Type B pancreatic cell (in vitro differentiated cells): ENCODE measurements at regions not wholly inside any gene's neighbourhood (a gene's known extent, or its start where the extent isn't known, plus 50 kb on each side); places are given as distances from the start of the nearest gene placed in this dataset.

Experiments
- DNase-seq: peaks from one replicate; pipeline ENCODE4 v3.0.0; 2021; ENCODE audit warnings: mixed read lengths; ENCODE audit not compliant: unreplicated experiment; ENCODE audit errors: extremely low spot score
- H3K27ac Mint-ChIP-seq: 2 replicates; pipeline ENCODE4 v1.8.0; 2021; ENCODE audit warnings: mild to moderate bottlenecking, mixed read lengths
- H3K27me3 Mint-ChIP-seq: 2 replicates; pipeline ENCODE4 v1.8.0; 2021; ENCODE audit warnings: mixed read lengths
- H3K36me3 Mint-ChIP-seq: 2 replicates; pipeline ENCODE4 v1.8.0; 2021; ENCODE audit warnings: mixed read lengths
- H3K4me1 Mint-ChIP-seq: one replicate; pipeline ENCODE4 v1.8.0; 2021; ENCODE audit warnings: mixed read lengths; ENCODE audit not compliant: unreplicated experiment
- H3K4me3 Mint-ChIP-seq: 2 replicates; pipeline ENCODE4 v1.8.0; 2021; ENCODE audit warnings: mild to moderate bottlenecking, mixed read lengths
- H3K9me3 Mint-ChIP-seq: 2 replicates; pipeline ENCODE4 v1.8.0; 2021; ENCODE audit warnings: mixed read lengths
- TF ChIP-seq, protein P1 (sequence below): fragments of 200-600 bp; sonication (generic); conservative IDR thresholded peaks from 2 replicates; pipeline ENCODE4 v1.5.0; 2021; ENCODE audit warnings: antibody characterized with exemption, mild to moderate bottlenecking

DNA sequence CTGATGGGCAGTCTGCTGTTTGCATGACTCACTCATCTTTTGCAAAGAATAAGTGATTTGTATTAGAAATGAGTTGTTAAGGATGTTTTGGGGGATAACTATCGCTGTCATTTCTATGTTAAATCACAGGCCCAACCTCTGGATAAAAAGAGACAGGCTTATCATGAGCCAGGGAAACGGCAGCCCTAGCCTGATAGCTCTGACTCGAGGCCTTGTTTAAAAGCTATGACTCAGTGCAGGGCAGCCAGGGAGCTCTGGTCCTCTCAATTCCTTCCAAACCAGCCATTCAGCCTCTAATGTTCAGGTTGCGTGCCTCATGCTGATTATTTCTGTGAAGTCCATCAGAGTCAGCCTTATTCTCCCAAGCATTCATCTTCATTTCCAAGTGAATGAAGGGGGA lies 305.9 kb upstream of the HAND2 start:
- H3K4me3 Mint-ChIP-seq: no peak overlapping the region
- no peaks in the 10 kb centered on the region for H3K27me3 Mint-ChIP-seq
- H3K4me1 Mint-ChIP-seq: peaks cover 8% of the 10 kb centered on the region
- H3K9me3 Mint-ChIP-seq: peaks cover 5% of the 10 kb centered on the region
- no peak for DNase-seq
- no peaks in the 10 kb centered on the region for H3K36me3 Mint-ChIP-seq
- no peak overlapping the region for H3K27ac Mint-ChIP-seq
- TF ChIP-seq, protein P1, sequence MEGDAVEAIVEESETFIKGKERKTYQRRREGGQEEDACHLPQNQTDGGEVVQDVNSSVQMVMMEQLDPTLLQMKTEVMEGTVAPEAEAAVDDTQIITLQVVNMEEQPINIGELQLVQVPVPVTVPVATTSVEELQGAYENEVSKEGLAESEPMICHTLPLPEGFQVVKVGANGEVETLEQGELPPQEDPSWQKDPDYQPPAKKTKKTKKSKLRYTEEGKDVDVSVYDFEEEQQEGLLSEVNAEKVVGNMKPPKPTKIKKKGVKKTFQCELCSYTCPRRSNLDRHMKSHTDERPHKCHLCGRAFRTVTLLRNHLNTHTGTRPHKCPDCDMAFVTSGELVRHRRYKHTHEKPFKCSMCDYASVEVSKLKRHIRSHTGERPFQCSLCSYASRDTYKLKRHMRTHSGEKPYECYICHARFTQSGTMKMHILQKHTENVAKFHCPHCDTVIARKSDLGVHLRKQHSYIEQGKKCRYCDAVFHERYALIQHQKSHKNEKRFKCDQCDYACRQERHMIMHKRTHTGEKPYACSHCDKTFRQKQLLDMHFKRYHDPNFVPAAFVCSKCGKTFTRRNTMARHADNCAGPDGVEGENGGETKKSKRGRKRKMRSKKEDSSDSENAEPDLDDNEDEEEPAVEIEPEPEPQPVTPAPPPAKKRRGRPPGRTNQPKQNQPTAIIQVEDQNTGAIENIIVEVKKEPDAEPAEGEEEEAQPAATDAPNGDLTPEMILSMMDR: no peak

DNA sequence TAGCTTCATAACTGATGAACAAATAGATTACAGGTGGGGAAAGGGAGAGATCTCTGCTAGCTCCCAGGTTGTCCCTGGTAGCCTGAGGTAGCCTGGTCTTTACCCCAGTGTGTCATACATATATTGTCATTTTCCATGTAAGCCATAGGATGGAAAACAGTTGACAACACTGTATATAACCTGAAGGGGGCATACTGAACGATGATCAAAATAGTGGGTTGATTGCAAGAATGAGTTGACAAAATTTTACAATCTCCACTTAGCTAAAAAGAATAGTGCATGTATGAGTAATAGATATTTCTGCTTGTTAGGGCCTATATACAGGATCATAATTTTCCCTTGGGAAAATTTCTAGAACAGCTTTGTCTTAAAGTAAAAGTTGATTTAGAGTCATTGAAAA lies 304.1 kb upstream of the HAND2 start:
- TF ChIP-seq, protein P1: peak; percentile 41
- peaks cover 8% of the 10 kb centered on the region for H3K4me1 Mint-ChIP-seq
- H3K9me3 Mint-ChIP-seq: peaks cover 5% of the 10 kb centered on the region
- H3K4me3 Mint-ChIP-seq: no peak overlapping the region
- H3K27ac Mint-ChIP-seq: no peak overlapping the region
- H3K36me3 Mint-ChIP-seq: no peaks in the 10 kb centered on the region
- no peak for DNase-seq
- H3K27me3 Mint-ChIP-seq: no peaks in the 10 kb centered on the region

DNA sequence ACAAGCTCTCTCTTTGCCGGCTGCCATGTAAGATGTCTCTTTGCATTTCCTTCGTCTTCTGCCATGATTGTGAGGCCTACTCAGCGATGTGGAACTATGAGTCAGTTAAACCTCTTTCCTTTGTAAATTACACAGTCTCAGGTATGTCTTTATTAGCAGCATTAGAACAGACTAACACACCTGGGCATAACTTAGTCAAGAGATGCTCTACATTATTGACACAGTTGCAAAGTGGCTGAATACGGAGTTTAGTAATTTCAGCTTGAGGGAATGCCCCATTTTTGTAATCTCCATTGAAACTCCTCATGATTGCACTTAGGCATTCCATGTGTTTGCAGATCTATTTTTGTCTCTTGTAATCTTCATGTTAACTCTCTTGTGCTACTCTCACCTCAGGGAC lies 299.5 kb upstream of the HAND2 start:
- no peaks in the 10 kb centered on the region for H3K4me1 Mint-ChIP-seq
- H3K9me3 Mint-ChIP-seq: peaks cover 5% of the 10 kb centered on the region
- H3K36me3 Mint-ChIP-seq: no peaks in the 10 kb centered on the region
- TF ChIP-seq, protein P1: no peak
- no peaks in the 10 kb centered on the region for H3K27me3 Mint-ChIP-seq
- no peak overlapping the region for H3K27ac Mint-ChIP-seq
- no peak for DNase-seq
- H3K4me3 Mint-ChIP-seq: no peak overlapping the region

DNA sequence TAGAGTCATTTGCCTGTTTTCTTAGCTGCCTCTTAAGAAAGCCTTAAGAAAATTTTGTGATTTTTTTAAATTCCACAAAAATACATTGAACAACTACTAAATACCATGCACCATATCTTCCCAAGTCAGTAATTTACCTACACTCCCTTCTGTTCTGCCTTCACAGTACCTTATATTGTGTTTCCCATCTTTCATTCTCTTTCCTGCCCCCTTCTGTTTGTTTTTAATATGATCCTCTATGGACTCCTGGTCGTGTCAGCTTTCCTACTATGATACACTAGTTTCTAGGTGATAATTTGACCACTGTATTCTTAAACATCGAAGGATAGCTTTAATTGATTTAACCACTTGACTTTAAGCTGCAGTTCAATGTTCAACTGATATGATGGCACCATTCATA lies 297.7 kb upstream of the HAND2 start:
- Mint-ChIP-seq H3K27ac (no peak overlapping the region), H3K4me1 (no peaks in the 10 kb centered on the region), H3K36me3 (no peaks in the 10 kb centered on the region), H3K27me3 (no peaks in the 10 kb centered on the region), H3K4me3 (no peak overlapping the region), H3K9me3 (peaks cover 5% of the 10 kb centered on the region)
- TF ChIP-seq, protein P1: peak; percentile 25
- DNase-seq: no peak

DNA sequence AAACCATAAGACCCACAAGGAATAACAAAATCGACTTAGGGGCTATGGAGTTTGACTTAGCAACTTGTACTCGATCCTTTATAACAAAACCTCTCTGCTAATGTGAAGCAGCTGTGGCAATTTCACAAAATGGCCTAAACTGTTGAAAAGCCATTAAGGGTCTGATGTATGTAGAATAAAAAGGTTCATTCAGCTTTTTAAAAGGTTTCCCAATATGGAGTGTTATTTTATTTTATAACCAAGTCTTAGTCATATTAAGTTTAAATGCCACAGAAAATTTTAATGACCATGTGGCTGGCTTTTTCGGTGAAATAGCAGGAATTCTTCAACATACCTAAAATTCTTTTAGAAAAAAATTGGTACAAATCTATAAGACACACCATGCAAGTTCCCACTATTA lies 291.8 kb upstream of the HAND2 start:
- TF ChIP-seq, protein P1: no peak
- no peaks in the 10 kb centered on the region for H3K9me3 Mint-ChIP-seq
- DNase-seq: no peak
- no peak overlapping the region for H3K27ac Mint-ChIP-seq
- no peaks in the 10 kb centered on the region for H3K36me3 Mint-ChIP-seq
- H3K27me3 Mint-ChIP-seq: no peaks in the 10 kb centered on the region
- no peak overlapping the region for H3K4me3 Mint-ChIP-seq
- no peaks in the 10 kb centered on the region for H3K4me1 Mint-ChIP-seq

DNA sequence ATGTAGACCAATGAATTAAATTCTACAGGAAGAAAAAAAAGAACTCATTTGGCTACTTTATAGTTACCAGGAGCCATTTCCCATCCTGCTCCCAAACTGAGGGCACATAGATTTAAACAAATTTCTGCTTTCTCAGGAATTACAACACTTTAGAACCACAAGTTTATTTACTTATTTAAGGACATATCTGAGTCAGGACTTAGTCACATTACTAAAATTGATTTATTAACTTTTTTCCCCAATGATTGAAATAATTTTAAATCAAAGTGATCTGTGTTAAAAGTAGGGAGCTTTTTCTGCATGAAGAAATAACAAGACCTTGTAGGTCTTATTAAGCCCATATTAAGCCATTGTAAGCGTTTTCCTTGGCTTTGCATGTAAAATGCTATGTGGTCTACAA lies 291.0 kb upstream of the HAND2 start:
- Mint-ChIP-seq H3K27me3 (no peaks in the 10 kb centered on the region), H3K4me3 (no peak overlapping the region), H3K9me3 (no peaks in the 10 kb centered on the region), H3K4me1 (no peaks in the 10 kb centered on the region), H3K36me3 (no peaks in the 10 kb centered on the region), H3K27ac (no peak overlapping the region)
- TF ChIP-seq, protein P1: no peak
- DNase-seq: no peak
